ENCODE measurements at regions not wholly inside any gene's neighbourhood (a gene's known extent, or its start where the extent isn't known, plus 50 kb on each side); places are given as distances from the start of the nearest gene placed in this dataset.

DNA sequence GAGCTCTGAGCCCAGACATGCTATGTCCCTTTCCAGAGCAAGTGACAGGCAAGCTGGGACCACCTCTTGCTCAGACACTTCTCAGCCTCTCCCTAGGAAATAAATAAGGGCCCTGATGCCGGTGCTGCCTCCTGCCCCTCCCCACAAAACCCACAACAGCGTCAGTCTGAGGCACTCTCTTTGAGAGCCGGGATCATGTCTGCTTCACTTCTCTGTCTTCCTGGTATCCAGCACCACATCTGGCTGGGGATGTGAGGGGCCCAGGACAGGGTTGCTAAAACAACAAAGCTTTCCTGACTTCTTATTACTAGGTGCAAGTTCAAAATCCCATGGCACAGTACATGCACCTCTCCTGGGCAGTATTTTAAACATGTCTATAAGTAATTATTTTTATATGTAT is 103.9 kb upstream of the GLI2 start:
- TF ChIP-seq CTCF (IDR thresholded peaks at IDR 0.05) (no peak), EZH2 (IDR thresholded peaks at IDR 0.05; ENCODE audit: borderline replicate concordance, insufficient read depth, low read depth, low read length, poor library complexity, severe bottlenecking) (no peak)

Measured in B cell (primary cell).